Panc1 (cell line): ENCODE measurements at regions not wholly inside any gene's neighbourhood (a gene's known extent, or its start where the extent isn't known, plus 50 kb on each side); places are given as distances from the start of the nearest gene placed in this dataset.

ENCODE experiments used
- CTCF ChIP-seq: fragments of 450-650 bp; IDR thresholded peaks from 2 replicates; pipeline ENCODE4 v1.5.1; 2017; ENCODE audit warnings: mild to moderate bottlenecking
- POLR2AphosphoS5 ChIP-seq: IDR thresholded peaks from 2 replicates; pipeline ENCODE4 v1.6.1; 2012; ENCODE audit warnings: mild to moderate bottlenecking, low read depth, low read length, moderate library complexity
- REST ChIP-seq, 2 experiments: IDR thresholded peaks; 2 replicates each; pipeline ENCODE4 v1.6.1; 2011 to 2012; ENCODE audit warnings: low read depth in 2 of 2, control low read depth in 1 of 2, low read length in 1 of 2, mild to moderate bottlenecking in 1 of 2, moderate library complexity in 1 of 2; ENCODE audit not compliant: insufficient read depth in 1 of 2

GRCh38 chr10:78640796-78641636 lies 427.8 kb upstream of the ZMIZ1 start:
- TF ChIP-seq CTCF (no peak), POLR2AphosphoS5 (no peak), REST (IDR thresholded peaks at IDR 0.05; ENCODE audit: insufficient read depth in 1 of 2, low read depth in 2 of 2, low read length in 1 of 2) (no peak)
